ENCODE measurements at regions not wholly inside any gene's neighbourhood (a gene's known extent, or its start where the extent isn't known, plus 50 kb on each side); places are given as distances from the start of the nearest gene placed in this dataset.

DNA sequence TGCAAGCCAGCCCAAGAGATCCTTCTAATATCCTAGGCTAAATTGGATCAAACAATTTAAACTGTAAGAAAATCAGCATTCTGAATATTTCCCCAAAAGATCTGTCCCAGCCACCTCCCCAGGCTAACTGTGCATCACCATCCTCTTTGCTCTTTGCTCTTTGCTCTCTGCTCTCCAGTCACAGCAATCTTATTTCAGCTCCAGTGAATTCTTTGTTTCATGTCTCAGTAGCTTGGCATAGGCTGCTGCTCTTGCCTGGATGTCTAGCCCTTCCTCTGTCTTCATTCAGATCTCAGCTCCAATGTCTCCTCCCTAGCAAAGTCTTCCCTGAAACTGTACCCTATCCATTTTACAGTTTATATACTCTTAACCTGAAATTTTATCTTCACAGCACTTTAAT is 399.8 kb upstream of the USP15 start:
- H3K36me3 ChIP-seq (ENCODE audit: control insufficient read depth, insufficient read depth, low read length): no peaks in the 10 kb centered on the region
- no peak overlapping the region for H3K4me3 ChIP-seq (ENCODE audit: low read depth, low read length)
- H3K27ac ChIP-seq (ENCODE audit: low read depth, low read length): no peak overlapping the region
- H3K4me1 ChIP-seq (ENCODE audit: control insufficient read depth, insufficient read depth, low read length): no peaks in the 10 kb centered on the region
- H3K9me3 ChIP-seq (ENCODE audit: control insufficient read depth, insufficient read depth, low read length): no peaks in the 10 kb centered on the region
- H3K27me3 ChIP-seq (ENCODE audit: control insufficient read depth, insufficient read depth, low read length): no peaks in the 10 kb centered on the region
- no peak overlapping the region for H3K9ac ChIP-seq (ENCODE audit: low read depth, low read length)

DNA sequence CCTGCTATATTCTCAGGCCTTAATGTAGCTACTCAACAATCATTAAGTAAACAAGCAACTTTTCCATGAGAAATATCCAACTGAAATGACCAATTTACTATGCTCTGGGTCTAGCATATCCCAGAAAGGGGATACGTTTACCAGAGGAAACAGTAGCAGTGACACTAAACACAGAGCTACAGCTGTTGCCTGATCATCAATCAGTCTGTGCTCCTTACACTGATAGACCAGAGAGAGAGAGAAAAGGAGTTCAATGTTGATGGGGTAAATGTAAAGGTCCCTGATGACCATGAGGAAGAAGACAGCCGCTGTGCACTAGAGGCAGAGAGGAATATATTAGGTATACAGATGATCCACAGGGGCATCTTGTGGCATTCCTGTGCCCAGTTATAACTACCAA is 397.2 kb upstream of the USP15 start:
- H3K36me3 ChIP-seq (ENCODE audit: control insufficient read depth, insufficient read depth, low read length): no peaks in the 10 kb centered on the region
- no peaks in the 10 kb centered on the region for H3K4me1 ChIP-seq (ENCODE audit: control insufficient read depth, insufficient read depth, low read length)
- H3K27ac ChIP-seq (ENCODE audit: low read depth, low read length): no peak overlapping the region
- no peak overlapping the region for H3K9ac ChIP-seq (ENCODE audit: low read depth, low read length)
- no peaks in the 10 kb centered on the region for H3K27me3 ChIP-seq (ENCODE audit: control insufficient read depth, insufficient read depth, low read length)
- no peak overlapping the region for H3K4me3 ChIP-seq (ENCODE audit: low read depth, low read length)
- no peaks in the 10 kb centered on the region for H3K9me3 ChIP-seq (ENCODE audit: control insufficient read depth, insufficient read depth, low read length)

DNA sequence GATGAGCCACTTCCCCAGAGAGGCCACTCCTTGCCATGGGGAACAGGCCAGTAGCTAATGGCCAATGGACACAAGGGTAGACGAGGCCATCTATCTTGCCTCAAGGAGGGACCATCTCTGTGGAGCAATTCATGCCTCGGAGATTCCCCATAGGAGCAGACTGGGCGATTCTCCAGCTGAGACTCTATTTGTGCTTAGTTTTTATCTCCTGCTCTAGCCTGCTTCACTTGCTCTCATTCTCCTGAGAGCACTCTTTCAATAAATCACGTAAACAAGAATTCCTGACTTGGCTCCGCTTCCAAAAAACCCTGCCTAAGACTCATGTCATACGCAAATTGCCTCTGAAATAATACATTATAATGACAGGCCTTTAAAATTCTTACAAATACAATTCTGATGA is 396.4 kb upstream of the USP15 start:
- H3K27me3 ChIP-seq (ENCODE audit: control insufficient read depth, insufficient read depth, low read length): no peaks in the 10 kb centered on the region
- no peak overlapping the region for H3K27ac ChIP-seq (ENCODE audit: low read depth, low read length)
- H3K4me3 ChIP-seq (ENCODE audit: low read depth, low read length): no peak overlapping the region
- H3K36me3 ChIP-seq (ENCODE audit: control insufficient read depth, insufficient read depth, low read length): no peaks in the 10 kb centered on the region
- no peaks in the 10 kb centered on the region for H3K4me1 ChIP-seq (ENCODE audit: control insufficient read depth, insufficient read depth, low read length)
- no peak overlapping the region for H3K9ac ChIP-seq (ENCODE audit: low read depth, low read length)
- no peaks in the 10 kb centered on the region for H3K9me3 ChIP-seq (ENCODE audit: control insufficient read depth, insufficient read depth, low read length)

DNA sequence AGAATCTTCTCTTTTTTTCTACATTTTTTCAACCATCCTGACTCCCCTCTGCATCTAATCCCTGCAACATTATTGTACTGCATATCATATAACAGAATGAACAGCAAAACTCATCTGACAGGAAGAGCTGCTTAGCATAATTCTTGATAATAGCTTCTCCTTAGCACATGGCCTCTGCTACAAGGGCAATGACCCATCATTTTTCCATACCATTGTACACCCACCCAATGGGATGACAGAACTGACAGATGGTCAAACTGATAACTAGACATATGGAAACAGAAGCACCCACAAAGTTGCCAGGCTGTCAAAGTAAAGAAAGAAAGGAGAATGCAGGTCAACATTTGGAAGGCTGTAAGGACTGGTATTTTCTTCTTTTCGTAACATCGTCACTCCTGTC is 390.4 kb upstream of the USP15 start:
- Histone ChIP-seq H3K36me3 (ENCODE audit: control insufficient read depth, insufficient read depth, low read length) (no peaks in the 10 kb centered on the region), H3K9ac (ENCODE audit: low read depth, low read length) (no peak overlapping the region), H3K27ac (ENCODE audit: low read depth, low read length) (no peak overlapping the region), H3K4me3 (ENCODE audit: low read depth, low read length) (no peak overlapping the region), H3K27me3 (ENCODE audit: control insufficient read depth, insufficient read depth, low read length) (no peaks in the 10 kb centered on the region), H3K9me3 (ENCODE audit: control insufficient read depth, insufficient read depth, low read length) (no peaks in the 10 kb centered on the region), H3K4me1 (ENCODE audit: control insufficient read depth, insufficient read depth, low read length) (no peaks in the 10 kb centered on the region)

DNA sequence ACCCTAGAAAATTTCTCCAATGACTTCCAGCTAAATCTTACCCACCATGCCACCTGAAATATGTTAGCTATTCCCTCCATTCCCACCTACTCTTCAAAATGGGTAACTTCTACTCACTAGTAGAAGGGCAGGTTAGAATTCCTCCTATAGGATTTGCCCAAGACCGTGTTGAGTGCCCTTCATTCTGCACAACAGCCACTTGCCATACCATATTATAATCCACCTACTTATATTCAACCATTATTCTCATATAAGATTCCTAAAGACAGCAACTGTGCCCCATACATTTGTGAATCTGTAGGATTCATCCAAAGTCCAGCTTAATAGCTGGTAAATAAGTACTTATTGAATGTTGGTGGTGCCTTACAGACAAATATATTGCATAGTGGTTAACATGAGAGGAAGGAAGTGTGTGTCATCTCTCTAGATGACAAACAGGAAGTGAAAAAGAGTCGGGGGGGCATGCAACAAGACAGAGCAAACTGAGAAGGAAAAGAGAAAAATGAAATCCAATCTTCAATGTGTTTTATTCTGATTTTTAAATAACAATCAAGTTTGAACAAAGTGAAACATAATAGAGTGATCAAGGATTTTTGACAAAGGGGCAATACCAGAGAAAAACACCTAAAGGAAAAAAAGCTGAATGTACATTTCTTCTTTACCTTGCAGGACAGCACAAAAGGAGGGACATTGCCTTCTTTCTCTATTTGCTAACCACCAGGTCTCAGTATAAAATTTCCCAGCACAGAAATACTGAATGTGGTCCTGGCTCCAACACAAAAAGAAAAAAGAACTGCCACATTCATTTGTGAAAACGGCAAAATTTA is 389.3 kb upstream of the USP15 start:
- Histone ChIP-seq H3K4me1 (ENCODE audit: control insufficient read depth, insufficient read depth, low read length) (no peaks in the 10 kb centered on the region), H3K27ac (ENCODE audit: low read depth, low read length) (no peak overlapping the region), H3K36me3 (ENCODE audit: control insufficient read depth, insufficient read depth, low read length) (no peaks in the 10 kb centered on the region), H3K9ac (ENCODE audit: low read depth, low read length) (no peak overlapping the region), H3K27me3 (ENCODE audit: control insufficient read depth, insufficient read depth, low read length) (no peaks in the 10 kb centered on the region), H3K9me3 (ENCODE audit: control insufficient read depth, insufficient read depth, low read length) (no peaks in the 10 kb centered on the region), H3K4me3 (ENCODE audit: low read depth, low read length) (no peak overlapping the region)

DNA sequence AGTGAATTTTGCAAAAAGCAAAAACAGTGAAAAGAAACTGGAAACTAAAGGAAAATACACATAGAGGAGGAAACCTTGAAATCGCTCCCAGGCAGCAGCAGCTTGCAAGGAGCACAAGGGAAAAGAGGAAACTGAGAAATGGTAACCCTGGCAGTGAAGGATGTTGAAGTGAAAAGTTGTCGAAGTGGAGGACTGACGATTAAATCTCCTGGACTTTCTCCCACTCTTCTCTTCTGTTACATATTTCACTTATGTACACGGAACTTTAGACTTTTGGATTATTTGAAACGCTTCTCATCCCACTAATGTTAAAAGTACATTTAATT is 388.8 kb upstream of the USP15 start:
- Histone ChIP-seq H3K27ac (ENCODE audit: low read depth, low read length) (no peak overlapping the region), H3K4me3 (ENCODE audit: low read depth, low read length) (no peak overlapping the region), H3K4me1 (ENCODE audit: control insufficient read depth, insufficient read depth, low read length) (no peaks in the 10 kb centered on the region), H3K9me3 (ENCODE audit: control insufficient read depth, insufficient read depth, low read length) (no peaks in the 10 kb centered on the region), H3K27me3 (ENCODE audit: control insufficient read depth, insufficient read depth, low read length) (no peaks in the 10 kb centered on the region), H3K36me3 (ENCODE audit: control insufficient read depth, insufficient read depth, low read length) (no peaks in the 10 kb centered on the region), H3K9ac (ENCODE audit: low read depth, low read length) (no peak overlapping the region)

DNA sequence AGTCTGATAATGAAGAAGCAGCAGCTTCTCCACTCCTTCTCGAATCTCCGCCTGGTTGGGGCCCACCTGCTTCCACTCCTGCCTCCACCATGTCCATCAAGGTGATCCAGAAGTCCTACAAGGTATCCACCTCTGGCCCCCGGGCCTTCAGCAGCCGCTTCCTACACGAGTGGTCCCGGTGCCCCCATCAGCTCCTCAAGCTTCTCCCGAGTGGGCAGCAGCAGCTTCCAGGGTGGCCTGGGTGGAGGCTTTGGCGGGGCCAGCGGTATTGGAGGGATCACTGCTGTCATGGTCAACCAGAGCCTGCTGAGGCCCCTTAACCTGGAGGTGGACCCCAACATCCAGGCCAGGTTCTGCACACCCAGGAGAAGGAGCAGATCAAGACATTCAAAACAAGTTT is 381.0 kb upstream of the USP15 start:
- H3K36me3 ChIP-seq (ENCODE audit: control insufficient read depth, insufficient read depth, low read length): no peaks in the 10 kb centered on the region
- no peak overlapping the region for H3K4me3 ChIP-seq (ENCODE audit: low read depth, low read length)
- H3K4me1 ChIP-seq (ENCODE audit: control insufficient read depth, insufficient read depth, low read length): no peaks in the 10 kb centered on the region
- H3K9ac ChIP-seq (ENCODE audit: low read depth, low read length): no peak overlapping the region
- no peaks in the 10 kb centered on the region for H3K9me3 ChIP-seq (ENCODE audit: control insufficient read depth, insufficient read depth, low read length)
- H3K27ac ChIP-seq (ENCODE audit: low read depth, low read length): no peak overlapping the region
- no peaks in the 10 kb centered on the region for H3K27me3 ChIP-seq (ENCODE audit: control insufficient read depth, insufficient read depth, low read length)

DNA sequence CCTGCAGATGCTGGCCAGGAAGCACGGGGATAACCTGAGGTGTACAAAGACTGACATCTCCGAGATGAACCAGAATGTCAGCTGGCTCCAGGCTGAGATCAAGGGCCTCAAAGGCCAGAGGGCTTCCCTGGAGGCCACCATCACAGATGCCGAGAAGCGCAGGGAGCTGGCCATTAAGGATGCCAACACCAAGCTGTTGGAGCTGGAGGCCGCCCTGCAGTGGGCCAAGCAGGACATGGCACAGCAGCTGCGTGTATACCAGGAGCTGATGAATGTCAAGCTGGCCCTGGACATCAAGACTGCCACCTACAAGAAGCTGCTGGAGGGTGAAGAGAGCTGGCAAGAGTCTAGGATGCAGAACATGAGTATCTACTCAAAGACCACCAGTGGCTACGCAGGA is 380.0 kb upstream of the USP15 start:
- Histone ChIP-seq H3K27me3 (ENCODE audit: control insufficient read depth, insufficient read depth, low read length) (no peaks in the 10 kb centered on the region), H3K9ac (ENCODE audit: low read depth, low read length) (no peak overlapping the region), H3K9me3 (ENCODE audit: control insufficient read depth, insufficient read depth, low read length) (no peaks in the 10 kb centered on the region), H3K36me3 (ENCODE audit: control insufficient read depth, insufficient read depth, low read length) (no peaks in the 10 kb centered on the region), H3K4me1 (ENCODE audit: control insufficient read depth, insufficient read depth, low read length) (no peaks in the 10 kb centered on the region), H3K27ac (ENCODE audit: low read depth, low read length) (no peak overlapping the region), H3K4me3 (ENCODE audit: low read depth, low read length) (no peak overlapping the region)

DNA sequence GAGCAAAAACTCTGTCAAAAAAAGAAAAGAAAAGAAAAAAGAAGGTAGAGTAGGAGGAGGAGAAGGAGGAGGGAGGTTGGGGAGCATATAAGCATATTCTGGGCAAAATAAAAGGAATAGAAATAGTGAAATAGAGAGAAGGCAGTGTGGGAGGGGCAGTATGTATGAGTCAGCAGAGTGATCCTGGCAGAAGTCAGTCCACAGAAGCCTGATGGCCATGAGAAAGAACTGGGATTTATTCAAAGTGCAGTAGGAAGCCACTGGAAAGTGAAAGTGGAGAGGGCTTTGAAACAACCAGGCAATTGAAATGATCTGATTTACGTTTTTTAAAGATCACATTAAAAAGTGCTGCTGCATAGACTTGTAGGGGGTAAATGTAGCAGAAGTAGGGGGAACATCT is 368.6 kb upstream of the USP15 start:
- no peak overlapping the region for H3K9ac ChIP-seq (ENCODE audit: low read depth, low read length)
- no peaks in the 10 kb centered on the region for H3K36me3 ChIP-seq (ENCODE audit: control insufficient read depth, insufficient read depth, low read length)
- no peaks in the 10 kb centered on the region for H3K9me3 ChIP-seq (ENCODE audit: control insufficient read depth, insufficient read depth, low read length)
- H3K4me1 ChIP-seq (ENCODE audit: control insufficient read depth, insufficient read depth, low read length): no peaks in the 10 kb centered on the region
- H3K27ac ChIP-seq (ENCODE audit: low read depth, low read length): no peak overlapping the region
- H3K27me3 ChIP-seq (ENCODE audit: control insufficient read depth, insufficient read depth, low read length): no peaks in the 10 kb centered on the region
- no peak overlapping the region for H3K4me3 ChIP-seq (ENCODE audit: low read depth, low read length)

DNA sequence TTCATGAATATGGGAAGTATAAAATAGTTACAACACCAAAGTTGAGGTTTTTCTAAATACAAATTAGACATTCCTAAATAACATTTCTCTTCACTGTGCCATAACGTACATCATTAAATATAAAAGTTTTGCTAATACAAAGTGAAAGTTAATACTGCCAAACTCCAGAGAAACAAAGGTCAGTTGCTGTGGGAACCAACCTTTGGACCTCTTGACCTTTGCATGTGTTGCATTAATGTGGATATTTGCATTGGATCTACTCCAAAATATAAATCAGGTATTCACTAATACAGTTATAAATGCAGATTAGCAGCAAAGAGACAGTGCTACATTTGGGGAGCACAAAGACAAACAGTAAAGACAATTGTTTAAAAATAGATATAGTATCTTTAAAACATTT is 366.0 kb upstream of the USP15 start:
- Histone ChIP-seq H3K4me1 (ENCODE audit: control insufficient read depth, insufficient read depth, low read length) (no peaks in the 10 kb centered on the region), H3K9ac (ENCODE audit: low read depth, low read length) (no peak overlapping the region), H3K36me3 (ENCODE audit: control insufficient read depth, insufficient read depth, low read length) (no peaks in the 10 kb centered on the region), H3K9me3 (ENCODE audit: control insufficient read depth, insufficient read depth, low read length) (peaks cover 9% of the 10 kb centered on the region), H3K27ac (ENCODE audit: low read depth, low read length) (no peak overlapping the region), H3K27me3 (ENCODE audit: control insufficient read depth, insufficient read depth, low read length) (no peaks in the 10 kb centered on the region), H3K4me3 (ENCODE audit: low read depth, low read length) (no peak overlapping the region)

DNA sequence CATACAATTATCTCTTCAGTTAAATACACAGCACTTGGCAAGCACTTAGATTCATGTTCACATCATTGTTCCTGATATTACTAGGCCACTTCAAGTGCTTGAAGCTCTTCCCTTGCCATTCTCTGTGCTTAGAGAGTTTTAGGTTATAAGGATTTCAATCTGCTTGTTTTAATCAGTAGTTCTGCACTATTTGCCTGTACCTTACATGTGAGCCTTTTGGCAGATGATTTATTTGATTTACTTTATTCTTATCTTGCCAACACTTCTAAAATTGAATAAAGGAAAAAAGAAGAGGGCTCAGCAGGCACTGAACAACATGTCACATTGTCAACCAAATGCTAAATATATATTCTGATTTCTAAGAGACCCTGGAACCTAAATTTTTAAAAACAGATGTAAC is 363.8 kb upstream of the USP15 start:
- Histone ChIP-seq H3K4me1 (ENCODE audit: control insufficient read depth, insufficient read depth, low read length) (no peaks in the 10 kb centered on the region), H3K36me3 (ENCODE audit: control insufficient read depth, insufficient read depth, low read length) (no peaks in the 10 kb centered on the region), H3K27me3 (ENCODE audit: control insufficient read depth, insufficient read depth, low read length) (no peaks in the 10 kb centered on the region), H3K9me3 (ENCODE audit: control insufficient read depth, insufficient read depth, low read length) (peaks cover 9% of the 10 kb centered on the region), H3K9ac (ENCODE audit: low read depth, low read length) (no peak overlapping the region), H3K4me3 (ENCODE audit: low read depth, low read length) (no peak overlapping the region), H3K27ac (ENCODE audit: low read depth, low read length) (no peak overlapping the region)

DNA sequence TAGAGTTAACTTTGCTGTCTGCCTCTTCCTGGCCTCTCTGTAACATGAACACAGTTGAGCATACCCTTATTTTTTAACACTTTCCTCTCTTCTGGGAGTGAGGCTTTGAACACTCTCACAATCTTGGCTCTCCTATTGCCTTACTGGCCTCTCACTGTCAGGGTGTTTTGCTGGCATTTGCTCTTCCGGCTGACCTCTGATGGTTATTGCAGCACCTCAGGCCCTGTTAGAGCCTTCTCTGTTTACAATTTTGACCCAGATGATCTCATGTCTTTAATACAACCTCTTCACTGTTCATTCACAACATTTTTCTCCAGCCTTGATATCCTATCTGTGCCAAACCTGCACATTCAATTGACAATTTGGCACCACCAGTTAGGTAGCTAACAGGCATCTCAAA is 357.8 kb upstream of the USP15 start:
- H3K27ac ChIP-seq (ENCODE audit: low read depth, low read length): no peak overlapping the region
- no peaks in the 10 kb centered on the region for H3K36me3 ChIP-seq (ENCODE audit: control insufficient read depth, insufficient read depth, low read length)
- H3K9ac ChIP-seq (ENCODE audit: low read depth, low read length): no peak overlapping the region
- no peaks in the 10 kb centered on the region for H3K27me3 ChIP-seq (ENCODE audit: control insufficient read depth, insufficient read depth, low read length)
- no peaks in the 10 kb centered on the region for H3K4me1 ChIP-seq (ENCODE audit: control insufficient read depth, insufficient read depth, low read length)
- peaks cover 9% of the 10 kb centered on the region for H3K9me3 ChIP-seq (ENCODE audit: control insufficient read depth, insufficient read depth, low read length)
- H3K4me3 ChIP-seq (ENCODE audit: low read depth, low read length): no peak overlapping the region
